ENCODE measurements at regions not wholly inside any gene's neighbourhood (a gene's known extent, or its start where the extent isn't known, plus 50 kb on each side); places are given as distances from the start of the nearest gene placed in this dataset.

GRCh38 chr4:30817447-30817846 lies 97.3 kb downstream of the PCDH7 start:
- no peaks in the 10 kb centered on the region for H3K4me1 Mint-ChIP-seq
- WGBS (ENCODE audit: insufficient coverage), result no CpG with 5 or more reads among the region's 1 CpG

GRCh38 chr4:30818541-30818940 lies 98.4 kb downstream of the PCDH7 start:
- Mint-ChIP-seq H3K4me3 (no peak overlapping the region), H3K27me3 (ENCODE audit: low read depth in 3 of 3) (no peaks in the 10 kb centered on the region), H3K9me3 (peaks cover 0 to 6% (median 0%) of the 10 kb centered on the region in 7 donors), H3K4me1 (no peaks in the 10 kb centered on the region), H3K27ac (no peak overlapping the region), H3K36me3 (no peaks in the 10 kb centered on the region)
- H3K9me3 ChIP-seq (replicated peaks in 1 of 2; ENCODE audit: control insufficient read depth in 1 of 2, insufficient read depth in 1 of 2, low read length in 2 of 2), result no peaks in the 10 kb centered on the region
- no peak overlapping the region for H3K4me2 ChIP-seq (replicated peaks; ENCODE audit: extremely low read depth, low read length, poor library complexity, severe bottlenecking)
- no peak overlapping the region for H3K9ac ChIP-seq (ENCODE audit: insufficient read depth, low read length, poor library complexity, severe bottlenecking)
- no peaks in the 10 kb centered on the region for H3K79me2 ChIP-seq (ENCODE audit: insufficient read depth, low read length)
- no peaks in the 10 kb centered on the region for H4K20me1 ChIP-seq (ENCODE audit: insufficient read depth, low read length)
- no peaks in the 10 kb centered on the region for H3K36me3 ChIP-seq (replicated peaks in 1 of 2; ENCODE audit: control insufficient read depth in 1 of 2, insufficient read depth in 2 of 2, low read length in 2 of 2)
- no peak overlapping the region for H2AFZ ChIP-seq (ENCODE audit: insufficient read depth, low read depth, low read length, poor library complexity, severe bottlenecking)
- DNase-seq, result no peak
- no peak overlapping the region for H3K27ac ChIP-seq (ENCODE audit: low read depth in 1 of 2, low read length in 2 of 2)
- no peak overlapping the region for H3K4me3 ChIP-seq (replicated peaks in 1 of 3; ENCODE audit: low read depth in 2 of 3, low read length in 3 of 3)
- H3K27me3 ChIP-seq (ENCODE audit: control insufficient read depth in 2 of 2, insufficient read depth in 2 of 2, low read length in 2 of 2), result no peaks in the 10 kb centered on the region
- intact Hi-C loops (cut with micrococcal nuclease), result no loop called here
- no peaks in the 10 kb centered on the region for H3K4me1 ChIP-seq (ENCODE audit: control insufficient read depth in 1 of 2, insufficient read depth in 2 of 2, low read length in 2 of 2)
- no peak for TF ChIP-seq CTCF (IDR thresholded peaks at IDR 0.05)

More at GRCh38 chr4:30817447-30817846, 97.3 kb downstream of the PCDH7 start:
- Histone ChIP-seq H3K9ac (ENCODE audit: insufficient read depth, low read length, poor library complexity, severe bottlenecking) (no peak overlapping the region), H3K9me3 (replicated peaks in 1 of 2; ENCODE audit: control insufficient read depth in 1 of 2, insufficient read depth in 1 of 2, low read length in 2 of 2) (no peaks in the 10 kb centered on the region), H3K36me3 (replicated peaks in 1 of 2; ENCODE audit: control insufficient read depth in 1 of 2, insufficient read depth in 2 of 2, low read length in 2 of 2) (no peaks in the 10 kb centered on the region), H3K4me3 (replicated peaks in 1 of 3; ENCODE audit: low read depth in 2 of 3, low read length in 3 of 3) (no peak overlapping the region), H3K4me2 (replicated peaks; ENCODE audit: extremely low read depth, low read length, poor library complexity, severe bottlenecking) (no peak overlapping the region), H3K79me2 (ENCODE audit: insufficient read depth, low read length) (no peaks in the 10 kb centered on the region), H3K27ac (ENCODE audit: low read depth in 1 of 2, low read length in 2 of 2) (no peak overlapping the region), H3K4me1 (ENCODE audit: control insufficient read depth in 1 of 2, insufficient read depth in 2 of 2, low read length in 2 of 2) (no peaks in the 10 kb centered on the region), H2AFZ (ENCODE audit: insufficient read depth, low read depth, low read length, poor library complexity, severe bottlenecking) (no peak overlapping the region), H4K20me1 (ENCODE audit: insufficient read depth, low read length) (no peaks in the 10 kb centered on the region), H3K27me3 (ENCODE audit: control insufficient read depth in 2 of 2, insufficient read depth in 2 of 2, low read length in 2 of 2) (no peaks in the 10 kb centered on the region)
- H3K27me3 Mint-ChIP-seq (ENCODE audit: low read depth in 3 of 3), result no peaks in the 10 kb centered on the region
- no peak overlapping the region for H3K4me3 Mint-ChIP-seq
- H3K9me3 Mint-ChIP-seq, result peaks cover 0 to 6% (median 0%) of the 10 kb centered on the region in 7 donors
- H3K36me3 Mint-ChIP-seq, result no peaks in the 10 kb centered on the region
- DNase-seq, result no peak
- TF ChIP-seq CTCF (IDR thresholded peaks at IDR 0.05), result no peak
- no peak overlapping the region for H3K27ac Mint-ChIP-seq
- intact Hi-C loops (cut with micrococcal nuclease), result no loop called here
